HUDEP-2 (cell line): ENCODE measurements at regions not wholly inside any gene's neighbourhood (a gene's known extent, or its start where the extent isn't known, plus 50 kb on each side); places are given as distances from the start of the nearest gene placed in this dataset.
"Not testable (repeated sequence)": the region's sequence is repeated elsewhere in the genome, so short reads cannot be mapped to it uniquely, and the experiment has no call there.

Experiments used
- DNase-seq, 76 experiments: peaks; one replicate each; lab custom pipeline; 2025; ENCODE audit not compliant: unreplicated experiment in 76 of 76; lab: John Stamatoyannopoulos, UW

- DNase-seq: no peak
Measured at GRCh38 chr3:5891711-5892110, 704.2 kb downstream of the EDEM1 start.

GRCh38 chr3:5898106-5898505 is 710.6 kb downstream of the EDEM1 start:
- no peak for DNase-seq

- no peak for DNase-seq
Measured at GRCh38 chr3:5899014-5899761, 711.7 kb downstream of the EDEM1 start.

GRCh38 chr3:5917932-5918331 is 730.4 kb downstream of the EDEM1 start:
- DNase-seq: no peak

- no peak for DNase-seq
Measured at GRCh38 chr3:5918626-5919025, 731.1 kb downstream of the EDEM1 start.

GRCh38 chr3:5929027-5929426 is 741.5 kb downstream of the EDEM1 start:
- peak in 1 of 76 experiments; percentile 0 for DNase-seq

GRCh38 chr3:5944061-5944460 is 756.6 kb downstream of the EDEM1 start:
- not testable (repeated sequence) for DNase-seq

- no peak for DNase-seq
Measured at GRCh38 chr3:5948084-5948483, 760.6 kb downstream of the EDEM1 start.

GRCh38 chr3:5951026-5951425 is 763.5 kb downstream of the EDEM1 start:
- DNase-seq: no peak

GRCh38 chr3:5972586-5972985 is 785.1 kb downstream of the EDEM1 start:
- DNase-seq: no peak

GRCh38 chr3:5974630-5975322 is 787.3 kb downstream of the EDEM1 start:
- no peak for DNase-seq

GRCh38 chr3:5977331-5977730 is 789.8 kb downstream of the EDEM1 start:
- DNase-seq: no peak

GRCh38 chr3:5980475-5980874 is 793.0 kb downstream of the EDEM1 start:
- DNase-seq: no peak

- no peak for DNase-seq
Measured at GRCh38 chr3:5994651-5995050, 807.1 kb downstream of the EDEM1 start.

GRCh38 chr3:6018456-6018855 is 830.9 kb downstream of the EDEM1 start:
- no peak for DNase-seq

GRCh38 chr3:6022621-6023020 is 835.1 kb downstream of the EDEM1 start:
- DNase-seq: no peak

GRCh38 chr3:6025032-6025431 is 835.9 kb upstream of the GRM7 start:
- no peak for DNase-seq

- not testable (repeated sequence) for DNase-seq
Measured at GRCh38 chr3:6030648-6031047, 830.3 kb upstream of the GRM7 start.

GRCh38 chr3:6035626-6036025 is 825.3 kb upstream of the GRM7 start:
- DNase-seq: no peak

- no peak for DNase-seq
Measured at GRCh38 chr3:6039971-6040370, 820.9 kb upstream of the GRM7 start.

GRCh38 chr3:6041894-6042293 is 819.0 kb upstream of the GRM7 start:
- no peak for DNase-seq

GRCh38 chr3:6047016-6047415 is 813.9 kb upstream of the GRM7 start:
- no peak for DNase-seq
